Prostate gland (tissue), 2 donors: ENCODE measurements at regions not wholly inside any gene's neighbourhood (a gene's known extent, or its start where the extent isn't known, plus 50 kb on each side); places are given as distances from the start of the nearest gene placed in this dataset.

Experiments used
- POLR2A ChIP-seq: fragments of 450-650 bp; IDR thresholded peaks from one replicate; pipeline ENCODE4 v1.6.1; 2016; ENCODE audit warnings: antibody characterized with exemption, mild to moderate bottlenecking
- POLR2AphosphoS5 ChIP-seq: sonication (generic); formaldehyde crosslinking; IDR thresholded peaks from one replicate; pipeline ENCODE4 v1.6.1; 2017; ENCODE audit warnings: antibody characterized with exemption
- TF ChIP-seq, protein P1 (sequence below), 4 experiments: fragments of 200-600 bp in 2 of 4; fragments of 450-650 bp in 2 of 4; sonication (generic) in 2 of 4; IDR thresholded peaks; 1 replicate in 3 of 4; 2 replicates in 1 of 4; pipeline ENCODE4 v1.5.1; 2016 to 2019; ENCODE audit warnings: antibody characterized with exemption in 4 of 4, mild to moderate bottlenecking in 2 of 4, moderate library complexity in 2 of 4

DNA sequence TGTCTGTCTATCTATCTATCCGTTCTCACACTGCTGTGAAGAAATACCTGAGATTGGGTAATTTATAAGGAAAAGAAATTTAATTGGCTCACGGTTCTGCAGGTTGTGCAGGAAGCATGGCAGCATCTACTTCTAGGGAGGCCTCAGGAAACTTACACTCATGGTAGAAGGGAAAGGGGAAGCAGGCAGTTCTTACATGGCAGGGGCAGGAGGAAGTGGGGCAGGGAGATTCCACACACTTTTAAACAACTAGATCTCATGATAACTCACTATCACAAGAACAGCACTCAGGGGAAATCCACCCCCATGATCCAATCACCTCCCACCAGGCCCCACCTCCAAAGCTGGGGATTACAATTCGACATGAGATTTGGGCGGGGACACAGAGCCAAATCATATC lies 105.3 kb downstream of the SLC10A2 start:
- TF ChIP-seq, protein P1, sequence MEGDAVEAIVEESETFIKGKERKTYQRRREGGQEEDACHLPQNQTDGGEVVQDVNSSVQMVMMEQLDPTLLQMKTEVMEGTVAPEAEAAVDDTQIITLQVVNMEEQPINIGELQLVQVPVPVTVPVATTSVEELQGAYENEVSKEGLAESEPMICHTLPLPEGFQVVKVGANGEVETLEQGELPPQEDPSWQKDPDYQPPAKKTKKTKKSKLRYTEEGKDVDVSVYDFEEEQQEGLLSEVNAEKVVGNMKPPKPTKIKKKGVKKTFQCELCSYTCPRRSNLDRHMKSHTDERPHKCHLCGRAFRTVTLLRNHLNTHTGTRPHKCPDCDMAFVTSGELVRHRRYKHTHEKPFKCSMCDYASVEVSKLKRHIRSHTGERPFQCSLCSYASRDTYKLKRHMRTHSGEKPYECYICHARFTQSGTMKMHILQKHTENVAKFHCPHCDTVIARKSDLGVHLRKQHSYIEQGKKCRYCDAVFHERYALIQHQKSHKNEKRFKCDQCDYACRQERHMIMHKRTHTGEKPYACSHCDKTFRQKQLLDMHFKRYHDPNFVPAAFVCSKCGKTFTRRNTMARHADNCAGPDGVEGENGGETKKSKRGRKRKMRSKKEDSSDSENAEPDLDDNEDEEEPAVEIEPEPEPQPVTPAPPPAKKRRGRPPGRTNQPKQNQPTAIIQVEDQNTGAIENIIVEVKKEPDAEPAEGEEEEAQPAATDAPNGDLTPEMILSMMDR (IDR thresholded peaks at IDR 0.05), result no peak
- TF ChIP-seq POLR2AphosphoS5, result no peak
- no peak for TF ChIP-seq POLR2A
